ENCODE measurements at regions not wholly inside any gene's neighbourhood (a gene's known extent, or its start where the extent isn't known, plus 50 kb on each side); places are given as distances from the start of the nearest gene placed in this dataset.

DNA sequence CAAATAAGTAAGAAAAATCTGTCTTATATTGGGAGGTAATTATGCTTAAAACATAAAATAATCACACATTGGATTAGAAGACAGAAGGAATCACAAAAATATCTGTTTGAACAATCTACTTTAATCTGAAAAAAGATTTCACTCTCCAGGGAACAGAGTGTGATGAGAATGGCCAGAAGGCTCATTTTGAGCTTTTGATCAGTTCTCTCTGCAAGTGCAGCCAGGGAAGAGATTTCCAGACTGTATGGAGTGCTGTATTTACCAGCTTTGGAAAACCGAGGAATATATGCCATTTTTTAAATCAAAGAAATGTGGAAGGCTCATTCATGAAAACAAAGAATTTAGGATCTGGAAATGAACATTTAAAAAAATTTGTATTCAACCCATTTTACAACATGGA, 83.0 kb upstream of the WAC start:
- no peak for TF ChIP-seq GABPA (IDR thresholded peaks at IDR 0.05; ENCODE audit: low read depth, low read length)
- TF ChIP-seq GABPA (CRISPR knock-in tag; IDR thresholded peaks at IDR 0.05; ENCODE audit: low read depth), result no peak
- TF ChIP-seq, protein P1, sequence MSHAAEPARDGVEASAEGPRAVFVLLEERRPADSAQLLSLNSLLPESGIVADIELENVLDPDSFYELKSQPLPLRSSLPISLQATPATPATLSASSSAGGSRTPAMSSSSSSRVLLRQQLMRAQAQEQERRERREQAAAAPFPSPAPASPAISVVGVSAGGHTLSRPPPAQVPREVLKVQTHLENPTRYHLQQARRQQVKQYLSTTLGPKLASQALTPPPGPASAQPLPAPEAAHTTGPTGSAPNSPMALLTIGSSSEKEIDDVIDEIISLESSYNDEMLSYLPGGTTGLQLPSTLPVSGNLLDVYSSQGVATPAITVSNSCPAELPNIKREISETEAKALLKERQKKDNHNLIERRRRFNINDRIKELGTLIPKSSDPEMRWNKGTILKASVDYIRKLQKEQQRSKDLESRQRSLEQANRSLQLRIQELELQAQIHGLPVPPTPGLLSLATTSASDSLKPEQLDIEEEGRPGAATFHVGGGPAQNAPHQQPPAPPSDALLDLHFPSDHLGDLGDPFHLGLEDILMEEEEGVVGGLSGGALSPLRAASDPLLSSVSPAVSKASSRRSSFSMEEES (CRISPR knock-in tag; IDR thresholded peaks at IDR 0.05), result no peak
- no peak for TF ChIP-seq ZNF547 (CRISPR knock-in tag; IDR thresholded peaks at IDR 0.05)

All from HepG2 (cell line).